ENCODE measurements at regions not wholly inside any gene's neighbourhood (a gene's known extent, or its start where the extent isn't known, plus 50 kb on each side); places are given as distances from the start of the nearest gene placed in this dataset.

DNA sequence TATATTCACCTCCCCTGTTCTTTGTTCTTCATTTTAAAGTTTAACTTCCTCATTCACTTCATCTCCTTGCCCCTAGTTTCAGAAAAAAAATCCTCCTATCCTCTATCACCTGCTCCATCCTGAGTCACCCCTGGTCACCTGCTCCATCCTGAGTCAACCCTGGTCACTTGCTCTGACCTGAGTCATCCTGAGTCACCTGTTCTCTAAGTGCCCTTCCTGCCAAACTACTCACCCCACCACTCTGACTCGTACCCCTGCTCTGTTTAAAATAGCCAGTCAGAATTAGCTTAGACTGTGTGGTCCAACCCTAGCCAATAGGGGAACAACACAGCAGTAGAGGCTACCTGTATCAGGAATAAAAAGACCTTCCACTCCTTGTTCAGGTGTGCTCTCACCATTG is 716.9 kb downstream of the ZBBX start:
- no peaks in the 10 kb centered on the region for H3K36me3 ChIP-seq
- H3K9me3 ChIP-seq, result peaks cover 0 to 5% (median 4%) of the 10 kb centered on the region in 3 donors
- no peak overlapping the region for H3K4me3 ChIP-seq
- H3K27ac ChIP-seq, result no peak overlapping the region
- no peaks in the 10 kb centered on the region for H3K27me3 ChIP-seq
- intact Hi-C loops (cut with DNase I; ENCODE audit: low total_unique reads), result no loop called here
- no peaks in the 10 kb centered on the region for H3K4me1 ChIP-seq
- no peak for TF ChIP-seq CTCF (IDR thresholded peaks at IDR 0.05)
- DNase-seq, result no peak

DNA sequence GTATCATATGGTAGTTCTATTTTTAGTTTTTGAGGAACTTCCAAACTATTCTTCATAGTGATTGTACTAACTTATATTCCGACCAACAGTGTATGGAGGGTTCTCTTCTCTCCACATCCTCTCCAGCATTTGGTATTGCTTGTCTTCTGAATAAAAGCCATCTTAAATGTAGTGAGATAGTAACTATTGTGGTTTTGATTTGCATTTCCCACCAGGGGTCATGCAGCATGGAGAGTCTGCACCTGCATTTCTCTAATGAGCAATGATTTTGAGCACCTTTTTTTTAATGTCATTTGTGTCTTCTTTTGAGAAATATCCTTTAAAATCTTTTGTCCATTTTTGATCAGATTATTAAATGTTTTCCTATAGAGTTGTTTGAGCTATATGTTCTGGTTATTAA is 718.5 kb downstream of the ZBBX start:
- no peak overlapping the region for H3K4me3 ChIP-seq
- H3K27me3 ChIP-seq, result no peaks in the 10 kb centered on the region
- peaks cover 0 to 5% (median 4%) of the 10 kb centered on the region in 3 donors for H3K9me3 ChIP-seq
- H3K27ac ChIP-seq, result no peak overlapping the region
- H3K4me1 ChIP-seq, result no peaks in the 10 kb centered on the region
- H3K36me3 ChIP-seq, result no peaks in the 10 kb centered on the region
- no peak for DNase-seq
- TF ChIP-seq CTCF (IDR thresholded peaks at IDR 0.05), result no peak
- intact Hi-C loops (cut with DNase I; ENCODE audit: low total_unique reads), result no loop called here

GRCh38 chr3:166660962-166661361 is 719.1 kb downstream of the ZBBX start:
- no peak for TF ChIP-seq CTCF (IDR thresholded peaks at IDR 0.05)
- no peak for DNase-seq
- no peaks in the 10 kb centered on the region for H3K4me1 ChIP-seq
- H3K27ac ChIP-seq, result no peak overlapping the region
- peaks cover 0 to 5% (median 4%) of the 10 kb centered on the region in 3 donors for H3K9me3 ChIP-seq
- H3K27me3 ChIP-seq, result no peaks in the 10 kb centered on the region
- no peak overlapping the region for H3K4me3 ChIP-seq
- intact Hi-C loops (cut with DNase I; ENCODE audit: low total_unique reads), result no loop called here
- H3K36me3 ChIP-seq, result no peaks in the 10 kb centered on the region

- Histone ChIP-seq H3K27me3 (no peaks in the 10 kb centered on the region), H3K27ac (no peak overlapping the region), H3K4me3 (no peak overlapping the region), H3K9me3 (no peaks in the 10 kb centered on the region), H3K36me3 (no peaks in the 10 kb centered on the region), H3K4me1 (no peaks in the 10 kb centered on the region)
- no peak for TF ChIP-seq CTCF (IDR thresholded peaks at IDR 0.05)
- DNase-seq, result peak in 1 of 2 donors; percentile 51
- intact Hi-C loops (cut with DNase I; ENCODE audit: low total_unique reads), result no loop called here
Measured at GRCh38 chr3:166637984-166638530, 742.0 kb downstream of the ZBBX start.

DNA sequence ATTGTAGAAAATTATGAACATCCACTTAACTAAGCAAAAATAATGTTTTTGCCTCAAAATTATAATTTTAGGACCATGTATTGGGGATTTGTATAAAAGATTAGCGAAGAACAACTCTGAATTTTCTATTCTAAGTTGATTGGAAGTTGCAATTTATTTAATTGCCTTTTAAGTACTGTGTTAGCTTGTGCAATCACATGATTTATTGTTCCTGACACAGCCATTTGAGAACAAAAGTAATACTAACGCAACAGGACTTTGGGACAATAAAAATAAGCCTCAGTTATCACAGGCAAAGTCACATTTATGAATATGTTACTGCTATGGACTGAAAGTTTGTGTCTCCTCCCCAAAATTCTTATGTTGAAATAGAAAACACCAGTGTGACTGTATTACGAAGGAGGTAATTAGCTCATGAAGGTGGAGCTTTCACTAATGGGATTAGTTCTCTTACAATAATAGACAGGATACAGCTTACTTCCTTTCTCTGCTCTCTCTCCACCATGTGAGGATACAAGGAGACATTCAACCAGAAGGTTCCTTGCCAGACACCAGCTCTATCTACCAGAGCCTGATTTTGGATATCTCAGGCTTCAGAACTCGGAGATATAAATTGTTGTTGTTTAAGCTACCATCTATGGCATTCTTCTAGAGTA is 745.9 kb downstream of the ZBBX start:
- H3K4me3 ChIP-seq, result no peak overlapping the region
- H3K4me1 ChIP-seq, result no peaks in the 10 kb centered on the region
- H3K36me3 ChIP-seq, result no peaks in the 10 kb centered on the region
- DNase-seq, result no peak
- TF ChIP-seq CTCF (IDR thresholded peaks at IDR 0.05), result no peak
- no peaks in the 10 kb centered on the region for H3K9me3 ChIP-seq
- H3K27me3 ChIP-seq, result no peaks in the 10 kb centered on the region
- intact Hi-C loops (cut with DNase I; ENCODE audit: low total_unique reads), result no loop called here
- no peak overlapping the region for H3K27ac ChIP-seq

Data from tibial artery (tissue), 4 donors.